ENCODE measurements at regions not wholly inside any gene's neighbourhood (a gene's known extent, or its start where the extent isn't known, plus 50 kb on each side); places are given as distances from the start of the nearest gene placed in this dataset.

DNA sequence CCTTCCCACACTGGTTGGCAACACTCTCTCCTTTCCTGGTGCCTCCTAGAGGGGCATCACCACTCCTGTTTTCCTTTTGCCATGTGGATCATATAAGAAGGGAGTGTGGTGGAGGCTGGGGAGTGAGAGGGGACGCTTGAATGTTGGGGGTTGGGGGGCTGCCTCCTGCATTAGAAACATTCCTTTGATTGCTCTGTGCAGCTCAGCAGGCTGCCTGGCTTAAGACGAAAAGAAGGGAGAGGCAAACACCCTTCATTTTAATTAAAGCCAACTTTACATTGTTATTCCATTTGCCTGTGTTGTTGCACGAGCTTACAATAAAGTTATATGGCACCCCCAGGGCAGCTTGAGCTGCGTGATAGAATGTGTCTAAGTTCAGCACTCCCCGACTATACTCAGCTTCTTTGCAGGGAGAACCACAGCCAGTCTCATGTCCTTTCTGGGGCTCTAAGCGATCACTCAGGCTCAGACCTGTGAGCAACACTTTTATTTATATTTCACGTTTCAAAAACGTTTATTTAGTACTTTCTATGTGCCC, 57.4 kb downstream of the FOXD2 start:
- Histone ChIP-seq H3K4ac (replicated peaks; ENCODE audit: insufficient read length, low read depth, low read length) (no peak overlapping the region), H2BK15ac (ENCODE audit: low read length) (no peak overlapping the region), H3K9ac (replicated peaks in 1 of 4; ENCODE audit: extremely low read depth in 1 of 4, low read depth in 3 of 4, low read length in 3 of 4) (no peak overlapping the region), H3K36me3 (ENCODE audit: control insufficient read depth in 2 of 4, insufficient read depth in 4 of 4, low read length in 3 of 4) (no peaks in the 10 kb centered on the region), H3K23ac (ENCODE audit: insufficient read length) (no peak overlapping the region), H3K9me3 (ENCODE audit: insufficient read depth in 2 of 2, low read depth in 1 of 2, low read length in 1 of 2) (no peaks in the 10 kb centered on the region), H3K18ac (ENCODE audit: extremely low read depth, low read length) (no peak overlapping the region; the same call in 1 of the 2 replicates), H4K8ac (ENCODE audit: extremely low read depth, insufficient read depth, low read length) (no peak overlapping the region), H2AK5ac (ENCODE audit: low read depth, low read length) (no peak overlapping the region), H3K27ac (ENCODE audit: low read depth, low read length) (no peak overlapping the region), H2BK20ac (ENCODE audit: low read length) (no peak overlapping the region), H3K56ac (replicated peaks; ENCODE audit: insufficient read length, low read depth, low read length) (no peak overlapping the region), H4K91ac (replicated peaks; ENCODE audit: insufficient read length, low read length) (no peak overlapping the region), H3K23me2 (ENCODE audit: low read depth, low read length) (no peaks in the 10 kb centered on the region; the same call in 1 of the 2 replicates), H2BK12ac (ENCODE audit: low read depth, low read length) (no peak overlapping the region), H3K4me2 (ENCODE audit: insufficient read depth in 1 of 2, low read depth in 2 of 2, low read length in 2 of 2) (peak overlapping the region; percentile 32 to 44; a peak in 3 of 4 replicates), H4K5ac (ENCODE audit: insufficient read length, low read depth, low read length) (no peak overlapping the region), H2BK5ac (ENCODE audit: low read depth, low read length) (no peak overlapping the region), H3K27me3 (replicated peaks in 1 of 4; ENCODE audit: control insufficient read depth in 3 of 4, extremely low read depth in 1 of 4, insufficient read depth in 3 of 4, low read length in 3 of 4) (peaks cover 0 to 9% (median 6%) of the 10 kb centered on the region in 4 experiments; a peak in 5 of 7 replicates), H3K79me2 (ENCODE audit: control insufficient read depth in 1 of 2, insufficient read depth in 2 of 2, low read length in 2 of 2) (no peaks in the 10 kb centered on the region), H2AFZ (ENCODE audit: low read length) (no peak overlapping the region), H3K79me1 (ENCODE audit: low read depth, low read length) (no peaks in the 10 kb centered on the region), H2BK120ac (replicated peaks; ENCODE audit: low read depth, low read length) (no peak overlapping the region), H3K4me1 (replicated peaks in 1 of 4; ENCODE audit: control insufficient read depth in 3 of 4, insufficient read depth in 4 of 4, low read length in 3 of 4) (peaks cover 0 to 6% (median 4%) of the 10 kb centered on the region in 4 experiments; a peak in 4 of 7 replicates), H3K14ac (ENCODE audit: insufficient read length) (no peak overlapping the region), H3K4me3 (ENCODE audit: extremely low read depth in 1 of 4, insufficient read depth in 2 of 4, low read depth in 3 of 4, low read length in 4 of 4) (no peak overlapping the region), H4K20me1 (replicated peaks in 1 of 2; ENCODE audit: control insufficient read depth in 1 of 2, insufficient read depth in 2 of 2, low read length in 2 of 2) (no peaks in the 10 kb centered on the region)
- TF ChIP-seq CHD1 (IDR thresholded peaks at IDR 0.05; ENCODE audit: low read depth, low read length) = no peak
- TF ChIP-seq CBX8 (IDR thresholded peaks at IDR 0.05; ENCODE audit: borderline replicate concordance, low read depth, low read length) = no peak
- 0 out of 2 replicates have a peak, but pooled peaks have one; percentile 9 for TF ChIP-seq SP1 (IDR thresholded peaks at IDR 0.05; ENCODE audit: low read depth, low read length)
- 21% methylated on average over 8 of the region's 8 CpGs; no CpG with 5 or more reads in 1 of the 2 experiments for WGBS, 2 experiments (ENCODE audit: extremely low coverage in 1 of 2, insufficient coverage in 1 of 2, insufficient read length in 1 of 2, insufficient replicate concordance in 2 of 2, low coverage in 1 of 2, low lambda C conversion rate in 2 of 2, missing lambda C conversion rate in 1 of 2)
- POLR2A ChIA-PET (ENCODE audit: partially characterized antibody) = interaction anchor here (0.9 kb wide), 1 partner anchor 34 kb away, joined by 3 read pairs; no protein-coding TSS in a partner anchor
- DNase-seq (ENCODE audit: low read depth in 1 of 2, low spot score in 2 of 2) (no peak), FAIRE-seq (no peak)
- CTCF ChIA-PET (ENCODE audit: partially characterized antibody) = interaction anchor here (0.9 to 2.1 kb wide), 8 partner anchors 31 to 290 kb away, joined by 3 to 11 read pairs (median 3); partner anchors contain the start of gene FOXD2

All from H1 (cell line).